HL-60 (cell line): ENCODE measurements at regions not wholly inside any gene's neighbourhood (a gene's known extent, or its start where the extent isn't known, plus 50 kb on each side); places are given as distances from the start of the nearest gene placed in this dataset.

ENCODE experiments used
- POLR2AphosphoS5 ChIP-seq: IDR thresholded peaks from 2 replicates; pipeline ENCODE4 v1.6.1; 2012; ENCODE audit warnings: low read depth
- REST ChIP-seq: IDR thresholded peaks from 2 replicates; pipeline ENCODE4 v1.6.1; 2012; ENCODE audit warnings: low read depth; ENCODE audit not compliant: insufficient replicate concordance

- no peak for TF ChIP-seq REST
- no peak for TF ChIP-seq POLR2AphosphoS5
These were observed 142.0 kb upstream of the KCTD3 start for GRCh38 chr1:215425138-215425537.
